Skin of body (tissue), 1 donor: ENCODE measurements at regions not wholly inside any gene's neighbourhood (a gene's known extent, or its start where the extent isn't known, plus 50 kb on each side); places are given as distances from the start of the nearest gene placed in this dataset.
"Not testable (repeated sequence)": the region's sequence is repeated elsewhere in the genome, so short reads cannot be mapped to it uniquely, and the experiment has no call there.

Experiments used
- DNase-seq: peaks from one replicate; lab custom pipeline; 2025; lab: John Stamatoyannopoulos, UW

- DNase-seq, result no peak
These were observed 111.6 kb upstream of the KLF14 start for GRCh38 chr7:130845581-130846085.

GRCh38 chr7:130849604-130850003 is 115.6 kb upstream of the KLF14 start:
- DNase-seq, result no peak

GRCh38 chr7:130850956-130851355 is 116.9 kb upstream of the KLF14 start:
- DNase-seq, result no peak

GRCh38 chr7:130852867-130853266 is 118.9 kb upstream of the KLF14 start:
- DNase-seq, result no peak

- DNase-seq, result no peak
These were observed 119.7 kb upstream of the KLF14 start for GRCh38 chr7:130853503-130854279.

- DNase-seq, result no peak
These were observed 120.5 kb upstream of the KLF14 start for GRCh38 chr7:130854481-130854880.

GRCh38 chr7:130856866-130857265 is 122.9 kb upstream of the KLF14 start:
- DNase-seq, result no peak

GRCh38 chr7:130860832-130861231 is 126.8 kb upstream of the KLF14 start:
- not testable (repeated sequence) for DNase-seq

- DNase-seq, result no peak
These were observed 131.6 kb upstream of the KLF14 start for GRCh38 chr7:130865408-130866236.

GRCh38 chr7:130867039-130867438 is 133.0 kb upstream of the KLF14 start:
- no peak for DNase-seq

- no peak for DNase-seq
These were observed 133.7 kb upstream of the KLF14 start for GRCh38 chr7:130867581-130868136.

GRCh38 chr7:130868139-130868538 is 134.1 kb upstream of the KLF14 start:
- DNase-seq, result no peak

- no peak for DNase-seq
These were observed 135.9 kb upstream of the KLF14 start for GRCh38 chr7:130869918-130870317.

GRCh38 chr7:130872341-130872740 is 138.3 kb upstream of the KLF14 start:
- DNase-seq, result no peak

- no peak for DNase-seq
These were observed 138.9 kb upstream of the KLF14 start for GRCh38 chr7:130872756-130873448.

- DNase-seq, result no peak
These were observed 140.3 kb upstream of the KLF14 start for GRCh38 chr7:130874071-130874915.

- DNase-seq, result no peak
These were observed 141.3 kb upstream of the KLF14 start for GRCh38 chr7:130875265-130875741.

- DNase-seq, result no peak
These were observed 141.9 kb upstream of the KLF14 start for GRCh38 chr7:130875901-130876300.

- no peak for DNase-seq
These were observed 143.4 kb upstream of the KLF14 start for GRCh38 chr7:130877236-130877990.

GRCh38 chr7:130877991-130878305 is 143.9 kb upstream of the KLF14 start:
- no peak for DNase-seq
